Kidney epithelial cell (primary cell): ENCODE measurements at regions not wholly inside any gene's neighbourhood (a gene's known extent, or its start where the extent isn't known, plus 50 kb on each side); places are given as distances from the start of the nearest gene placed in this dataset.

Experiments used
- DNase-seq: peaks from one replicate; pipeline ENCODE4 v3.0.0-alpha.2; 2010; ENCODE audit warnings: low read depth
- H3K27me3 ChIP-seq: 2 replicates; pipeline ENCODE4 v1.6.0; 2011; ENCODE audit warnings: low read length; ENCODE audit not compliant: control insufficient read depth, insufficient read depth
- H3K36me3 ChIP-seq: 2 replicates; pipeline ENCODE4 v1.5.1; 2011; ENCODE audit warnings: low read length; ENCODE audit not compliant: control insufficient read depth, insufficient read depth
- H3K4me3 ChIP-seq: 2 replicates; pipeline ENCODE4 v1.5.1; 2011; ENCODE audit warnings: low read depth, mild to moderate bottlenecking, control low read depth, low read length
- CTCF ChIP-seq: IDR thresholded peaks from 2 replicates; pipeline ENCODE4 v1.5.1; 2011; ENCODE audit warnings: mild to moderate bottlenecking, moderate library complexity, low read length, control low read depth, inconsistent platforms; ENCODE audit not compliant: insufficient read depth, poor library complexity, severe bottlenecking

GRCh38 chr16:54993106-54993895 lies 62.6 kb downstream of the IRX5 start:
- Histone ChIP-seq H3K27me3 (peaks cover 2% of the 10 kb centered on the region), H3K4me3 (no peak overlapping the region), H3K36me3 (no peaks in the 10 kb centered on the region)
- no peak for TF ChIP-seq CTCF
- DNase-seq = no peak

GRCh38 chr16:54996186-54996585 lies 65.5 kb downstream of the IRX5 start:
- DNase-seq = no peak
- no peak for TF ChIP-seq CTCF
- no peak overlapping the region for H3K4me3 ChIP-seq
- H3K36me3 ChIP-seq = no peaks in the 10 kb centered on the region
- peaks cover 2% of the 10 kb centered on the region for H3K27me3 ChIP-seq

GRCh38 chr16:54998834-54999233 lies 68.2 kb downstream of the IRX5 start:
- DNase-seq = no peak
- peaks cover 2% of the 10 kb centered on the region for H3K27me3 ChIP-seq
- H3K4me3 ChIP-seq = no peak overlapping the region
- no peaks in the 10 kb centered on the region for H3K36me3 ChIP-seq
- TF ChIP-seq CTCF = no peak

GRCh38 chr16:54999481-54999880 lies 68.8 kb downstream of the IRX5 start:
- no peaks in the 10 kb centered on the region for H3K36me3 ChIP-seq
- no peak for DNase-seq
- peaks cover 2% of the 10 kb centered on the region for H3K27me3 ChIP-seq
- no peak overlapping the region for H3K4me3 ChIP-seq
- no peak for TF ChIP-seq CTCF

GRCh38 chr16:55000595-55000994 lies 69.9 kb downstream of the IRX5 start:
- H3K4me3 ChIP-seq = no peak overlapping the region
- peaks cover 2% of the 10 kb centered on the region for H3K27me3 ChIP-seq
- TF ChIP-seq CTCF = no peak
- H3K36me3 ChIP-seq = no peaks in the 10 kb centered on the region
- DNase-seq = no peak

- no peak for TF ChIP-seq CTCF
- DNase-seq = no peak
- Histone ChIP-seq H3K27me3 (peaks cover 2% of the 10 kb centered on the region), H3K4me3 (no peak overlapping the region), H3K36me3 (no peaks in the 10 kb centered on the region)
Observed at GRCh38 chr16:55001931-55002330, 71.3 kb downstream of the IRX5 start.
